ENCODE measurements at regions not wholly inside any gene's neighbourhood (a gene's known extent, or its start where the extent isn't known, plus 50 kb on each side); places are given as distances from the start of the nearest gene placed in this dataset.
"Not testable (repeated sequence)": the region's sequence is repeated elsewhere in the genome, so short reads cannot be mapped to it uniquely, and the experiment has no call there.

DNA sequence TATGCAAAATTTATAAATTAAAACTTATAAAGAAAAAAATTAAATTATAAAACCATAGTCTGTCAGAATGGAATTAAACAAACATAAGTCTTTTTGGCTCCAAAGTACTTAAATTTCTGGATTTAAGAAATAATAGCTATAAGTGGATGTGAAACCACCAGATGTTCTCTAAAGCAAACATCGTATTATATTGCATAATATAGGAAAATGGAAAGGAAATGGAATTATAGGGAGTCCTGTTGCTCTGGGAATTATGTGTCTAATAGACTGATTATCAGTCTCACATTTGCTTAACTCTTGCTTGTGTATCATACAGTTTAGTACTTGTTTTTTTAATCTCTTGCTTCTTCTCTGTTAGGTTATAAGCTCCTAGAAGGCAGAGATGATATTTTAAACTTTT lies 819.2 kb downstream of the RAPGEF2 start:
- intact Hi-C loops (cut with micrococcal nuclease): no loop called here
- H3K36me3 Mint-ChIP-seq (ENCODE audit: insufficient read depth, unreplicated experiment): no peaks in the 10 kb centered on the region
- no peak overlapping the region for H3K27ac Mint-ChIP-seq (ENCODE audit: low read depth, unreplicated experiment)
- no peak overlapping the region for H3K4me3 Mint-ChIP-seq (ENCODE audit: unreplicated experiment)
- ChIA-PET POLR2A (interaction anchor here (0.6 kb wide), 1 partner anchor 9 kb away, joined by 3 read pairs; no protein-coding TSS in a partner anchor), CTCF (interaction anchor here (0.6 to 0.7 kb wide), 3 partner anchors 19 to 366 kb away, joined by 3 to 5 read pairs (median 4); no protein-coding TSS in a partner anchor)
- H3K4me1 Mint-ChIP-seq (ENCODE audit: insufficient read depth, unreplicated experiment): no peaks in the 10 kb centered on the region
- peaks cover 12% of the 10 kb centered on the region for H3K9me3 Mint-ChIP-seq (ENCODE audit: unreplicated experiment)
- TF ChIP-seq, protein P1, sequence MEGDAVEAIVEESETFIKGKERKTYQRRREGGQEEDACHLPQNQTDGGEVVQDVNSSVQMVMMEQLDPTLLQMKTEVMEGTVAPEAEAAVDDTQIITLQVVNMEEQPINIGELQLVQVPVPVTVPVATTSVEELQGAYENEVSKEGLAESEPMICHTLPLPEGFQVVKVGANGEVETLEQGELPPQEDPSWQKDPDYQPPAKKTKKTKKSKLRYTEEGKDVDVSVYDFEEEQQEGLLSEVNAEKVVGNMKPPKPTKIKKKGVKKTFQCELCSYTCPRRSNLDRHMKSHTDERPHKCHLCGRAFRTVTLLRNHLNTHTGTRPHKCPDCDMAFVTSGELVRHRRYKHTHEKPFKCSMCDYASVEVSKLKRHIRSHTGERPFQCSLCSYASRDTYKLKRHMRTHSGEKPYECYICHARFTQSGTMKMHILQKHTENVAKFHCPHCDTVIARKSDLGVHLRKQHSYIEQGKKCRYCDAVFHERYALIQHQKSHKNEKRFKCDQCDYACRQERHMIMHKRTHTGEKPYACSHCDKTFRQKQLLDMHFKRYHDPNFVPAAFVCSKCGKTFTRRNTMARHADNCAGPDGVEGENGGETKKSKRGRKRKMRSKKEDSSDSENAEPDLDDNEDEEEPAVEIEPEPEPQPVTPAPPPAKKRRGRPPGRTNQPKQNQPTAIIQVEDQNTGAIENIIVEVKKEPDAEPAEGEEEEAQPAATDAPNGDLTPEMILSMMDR (IDR thresholded peaks at IDR 0.05; ENCODE audit: unreplicated experiment): no peak
- BruUV-seq (replicated peaks): no TSS peak
- no peaks in the 10 kb centered on the region for H3K27me3 Mint-ChIP-seq (ENCODE audit: insufficient read depth, unreplicated experiment)
- DNase-seq (ENCODE audit: unreplicated experiment): no peak

DNA sequence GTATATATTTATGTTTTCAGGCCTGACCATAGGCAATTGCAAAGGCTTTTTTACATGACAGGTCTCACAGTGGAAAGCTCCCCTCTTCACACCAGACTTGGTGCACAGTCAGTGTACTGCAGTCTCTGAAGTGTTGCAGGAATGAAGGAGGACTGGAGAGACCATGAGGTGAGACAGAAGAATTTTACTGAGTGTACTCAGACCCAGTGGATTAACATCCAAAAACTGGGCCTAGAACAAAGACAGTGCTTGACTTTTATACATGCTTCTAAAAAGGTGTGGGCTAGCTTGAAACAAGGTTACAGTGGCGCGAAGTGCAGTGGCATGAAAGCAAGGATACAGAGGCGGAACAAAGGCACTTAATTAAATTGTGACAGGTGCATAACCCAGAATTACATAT lies 822.9 kb downstream of the RAPGEF2 start:
- TF ChIP-seq, protein P1 (IDR thresholded peaks at IDR 0.05; ENCODE audit: unreplicated experiment): no peak
- Mint-ChIP-seq H3K36me3 (ENCODE audit: insufficient read depth, unreplicated experiment) (no peaks in the 10 kb centered on the region), H3K4me1 (ENCODE audit: insufficient read depth, unreplicated experiment) (no peaks in the 10 kb centered on the region), H3K4me3 (ENCODE audit: unreplicated experiment) (no peak overlapping the region), H3K27me3 (ENCODE audit: insufficient read depth, unreplicated experiment) (no peaks in the 10 kb centered on the region), H3K9me3 (ENCODE audit: unreplicated experiment) (peaks cover 12% of the 10 kb centered on the region), H3K27ac (ENCODE audit: low read depth, unreplicated experiment) (no peak overlapping the region)
- no peak for DNase-seq (ENCODE audit: unreplicated experiment)
- intact Hi-C loops (cut with micrococcal nuclease): no loop called here
- POLR2A ChIA-PET: no interaction called here
- no TSS peak for BruUV-seq (replicated peaks)
- CTCF ChIA-PET: no interaction called here

DNA sequence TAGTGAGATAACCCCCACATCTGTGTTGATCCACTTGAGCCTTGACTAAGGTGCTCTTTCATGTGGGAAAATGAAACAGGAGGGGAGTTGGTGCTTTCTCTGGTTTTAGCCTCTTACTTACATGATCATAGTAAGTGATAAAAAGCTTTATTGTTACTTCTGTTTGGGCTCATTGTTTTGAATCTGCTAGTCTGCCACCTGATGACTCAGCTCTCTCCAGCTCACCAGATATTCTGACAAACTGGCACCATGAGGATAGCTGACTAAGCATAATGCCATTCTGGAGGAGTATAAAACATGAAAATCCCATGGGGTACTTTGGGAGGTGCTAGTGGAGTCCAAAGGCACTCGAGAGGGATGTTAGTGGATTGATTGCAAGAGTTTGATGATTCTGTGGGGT lies 824.0 kb downstream of the RAPGEF2 start:
- no TSS peak for BruUV-seq (replicated peaks)
- ChIA-PET CTCF (no interaction called here), POLR2A (interaction anchor here (0.6 kb wide), 1 partner anchor 1308 kb away, joined by 3 read pairs; no protein-coding TSS in a partner anchor)
- peak; percentile 10 for DNase-seq (ENCODE audit: unreplicated experiment)
- no peaks in the 10 kb centered on the region for H3K4me1 Mint-ChIP-seq (ENCODE audit: insufficient read depth, unreplicated experiment)
- no peak overlapping the region for H3K4me3 Mint-ChIP-seq (ENCODE audit: unreplicated experiment)
- peaks cover 12% of the 10 kb centered on the region for H3K9me3 Mint-ChIP-seq (ENCODE audit: unreplicated experiment)
- no peaks in the 10 kb centered on the region for H3K27me3 Mint-ChIP-seq (ENCODE audit: insufficient read depth, unreplicated experiment)
- no peaks in the 10 kb centered on the region for H3K36me3 Mint-ChIP-seq (ENCODE audit: insufficient read depth, unreplicated experiment)
- TF ChIP-seq, protein P1 (IDR thresholded peaks at IDR 0.05; ENCODE audit: unreplicated experiment): no peak
- intact Hi-C loops (cut with micrococcal nuclease): no loop called here
- no peak overlapping the region for H3K27ac Mint-ChIP-seq (ENCODE audit: low read depth, unreplicated experiment)

DNA sequence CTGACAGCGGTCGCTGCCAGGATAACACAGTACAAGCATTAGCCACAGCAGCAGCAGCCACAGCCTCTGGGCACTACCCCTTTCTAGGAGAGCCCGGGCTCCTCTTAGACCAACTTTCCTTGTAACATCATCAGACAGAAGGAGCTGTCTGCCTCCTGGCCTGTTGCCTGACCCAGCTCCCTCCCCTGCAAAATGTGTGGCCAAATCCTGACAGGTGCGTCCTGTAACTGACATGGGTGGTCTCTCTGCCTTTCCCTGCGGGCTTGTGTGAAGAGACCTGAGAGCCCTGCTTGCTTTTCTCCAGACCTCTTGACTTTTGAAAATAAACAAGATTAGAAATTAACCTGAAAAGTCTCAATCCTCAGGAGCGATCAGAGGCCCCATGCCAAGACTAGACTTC lies 824.9 kb downstream of the RAPGEF2 start:
- no peaks in the 10 kb centered on the region for H3K27me3 Mint-ChIP-seq (ENCODE audit: insufficient read depth, unreplicated experiment)
- intact Hi-C loops (cut with micrococcal nuclease): no loop called here
- ChIA-PET CTCF (no interaction called here), POLR2A (no interaction called here)
- no peak overlapping the region for H3K4me3 Mint-ChIP-seq (ENCODE audit: unreplicated experiment)
- peaks cover 12% of the 10 kb centered on the region for H3K9me3 Mint-ChIP-seq (ENCODE audit: unreplicated experiment)
- H3K4me1 Mint-ChIP-seq (ENCODE audit: insufficient read depth, unreplicated experiment): no peaks in the 10 kb centered on the region
- no TSS peak for BruUV-seq (replicated peaks)
- TF ChIP-seq, protein P1 (IDR thresholded peaks at IDR 0.05; ENCODE audit: unreplicated experiment): no peak
- H3K27ac Mint-ChIP-seq (ENCODE audit: low read depth, unreplicated experiment): no peak overlapping the region
- no peaks in the 10 kb centered on the region for H3K36me3 Mint-ChIP-seq (ENCODE audit: insufficient read depth, unreplicated experiment)
- DNase-seq (ENCODE audit: unreplicated experiment): no peak

DNA sequence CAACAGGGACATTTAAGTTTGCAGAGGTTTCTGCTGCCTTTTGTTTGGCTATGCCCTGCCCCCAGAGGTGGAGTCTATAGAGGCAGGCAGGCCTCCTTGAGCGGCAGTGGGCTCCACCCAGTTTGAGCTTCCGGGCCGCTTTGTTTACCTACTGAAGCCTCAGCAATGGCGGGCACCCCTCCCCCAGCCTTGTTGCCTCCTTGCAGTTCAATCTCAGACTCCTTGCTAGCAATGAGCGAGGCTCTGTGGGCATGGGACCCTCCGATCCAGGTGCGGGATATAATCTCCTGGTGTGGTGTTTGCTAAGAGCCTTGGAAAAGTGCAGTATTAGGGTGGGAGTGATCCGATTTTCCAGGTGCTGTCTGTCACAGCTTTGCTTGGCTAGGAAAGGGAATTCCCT lies 831.7 kb downstream of the RAPGEF2 start:
- H3K4me1 Mint-ChIP-seq (ENCODE audit: insufficient read depth, unreplicated experiment); H3K27ac Mint-ChIP-seq (ENCODE audit: low read depth, unreplicated experiment); POLR2A ChIA-PET; intact Hi-C loops (cut with micrococcal nuclease); H3K4me3 Mint-ChIP-seq (ENCODE audit: unreplicated experiment); DNase-seq (ENCODE audit: unreplicated experiment); H3K9me3 Mint-ChIP-seq (ENCODE audit: unreplicated experiment); H3K27me3 Mint-ChIP-seq (ENCODE audit: insufficient read depth, unreplicated experiment); BruUV-seq (replicated peaks); CTCF ChIA-PET; H3K36me3 Mint-ChIP-seq (ENCODE audit: insufficient read depth, unreplicated experiment): not testable (repeated sequence)
